Immature natural killer cell (primary cell): ENCODE measurements at regions not wholly inside any gene's neighbourhood (a gene's known extent, or its start where the extent isn't known, plus 50 kb on each side); places are given as distances from the start of the nearest gene placed in this dataset.

Source experiments
- DNase-seq, 3 donors: peaks; one replicate each; pipeline ENCODE4 v3.0.0; 2022; ENCODE audit warnings: mixed read lengths in 1 of 3
- H3K27ac Mint-ChIP-seq, 6 donors: one replicate each; pipeline ENCODE4 v1.8.0; 2020; ENCODE audit warnings: mixed read lengths in 6 of 6, mild to moderate bottlenecking in 5 of 6, inconsistent platforms in 4 of 6, moderate library complexity in 3 of 6
- H3K27me3 Mint-ChIP-seq, 3 donors: one replicate each; pipeline ENCODE4 v1.8.0; 2020 to 2021; ENCODE audit warnings: low read depth in 3 of 3, mild to moderate bottlenecking in 3 of 3, mixed read lengths in 3 of 3, moderate library complexity in 3 of 3, inconsistent platforms in 1 of 3
- H3K36me3 Mint-ChIP-seq, 3 donors: one replicate each; pipeline ENCODE4 v1.8.0; 2020; ENCODE audit warnings: mixed read lengths in 3 of 3, inconsistent platforms in 2 of 3, mild to moderate bottlenecking in 2 of 3
- H3K4me1 Mint-ChIP-seq, 2 donors: one replicate each; pipeline ENCODE4 v1.8.0; 2020; ENCODE audit warnings: inconsistent platforms in 2 of 2, mild to moderate bottlenecking in 2 of 2, mixed read lengths in 2 of 2, moderate library complexity in 1 of 2
- H3K4me3 Mint-ChIP-seq, 5 donors: one replicate each; pipeline ENCODE4 v1.8.0; 2020; ENCODE audit warnings: mild to moderate bottlenecking in 5 of 5, mixed read lengths in 5 of 5, inconsistent platforms in 3 of 5, moderate library complexity in 3 of 5
- H3K9me3 Mint-ChIP-seq, 6 donors: one replicate each; pipeline ENCODE4 v1.8.0; 2020; ENCODE audit warnings: mild to moderate bottlenecking in 6 of 6, mixed read lengths in 6 of 6, inconsistent platforms in 4 of 6, moderate library complexity in 3 of 6

DNA sequence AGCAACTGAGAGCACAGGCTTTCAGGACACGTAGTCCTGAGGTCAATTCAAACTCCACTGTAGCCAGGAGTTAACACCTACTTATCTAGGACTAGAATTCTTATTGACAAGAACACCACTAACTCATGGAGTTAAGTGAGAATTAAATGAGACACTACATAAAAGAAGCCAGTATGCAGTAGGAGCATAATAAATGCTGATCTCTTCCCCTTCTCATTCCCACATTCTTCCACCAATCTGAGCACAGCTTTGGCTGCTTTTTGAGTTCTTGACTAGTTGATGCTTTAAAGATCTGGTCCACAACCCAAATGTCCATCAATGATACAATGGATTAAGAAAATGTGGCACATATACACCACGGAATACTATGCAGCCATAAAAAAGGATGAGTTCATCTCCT, 55.2 kb downstream of the TTC32 start:
- no peak for DNase-seq
- H3K4me1 Mint-ChIP-seq = no peaks in the 10 kb centered on the region
- peaks cover 3 to 14% (median 5%) of the 10 kb centered on the region in 3 donors for H3K27me3 Mint-ChIP-seq
- no peak overlapping the region for H3K4me3 Mint-ChIP-seq
- no peak overlapping the region for H3K27ac Mint-ChIP-seq
- H3K36me3 Mint-ChIP-seq = no peaks in the 10 kb centered on the region
- peaks cover 0 to 2% (median 0%) of the 10 kb centered on the region in 6 donors for H3K9me3 Mint-ChIP-seq

DNA sequence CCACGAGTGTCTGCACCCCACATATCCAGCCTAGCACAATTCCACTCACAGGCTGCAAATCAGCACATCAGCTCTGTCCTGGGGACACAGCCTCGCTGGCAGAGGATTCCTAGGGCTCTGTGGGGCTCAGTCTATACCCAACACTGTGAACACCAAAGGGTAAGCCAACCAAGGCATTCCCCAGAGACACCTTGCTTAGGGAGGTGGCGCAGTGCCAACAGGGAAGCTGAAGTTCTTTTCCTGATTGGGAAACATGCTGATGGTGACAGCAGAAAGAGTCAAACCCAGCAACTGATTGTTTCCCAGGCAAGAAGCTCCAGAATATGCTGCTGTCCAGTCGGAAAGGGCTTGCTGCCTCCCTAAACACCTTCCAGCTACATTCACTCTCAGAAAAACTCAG, 55.8 kb downstream of the TTC32 start:
- Mint-ChIP-seq H3K9me3 (peaks cover 0 to 2% (median 0%) of the 10 kb centered on the region in 6 donors), H3K27me3 (peaks cover 3 to 17% (median 5%) of the 10 kb centered on the region in 3 donors), H3K27ac (no peak overlapping the region), H3K36me3 (no peaks in the 10 kb centered on the region), H3K4me1 (no peaks in the 10 kb centered on the region), H3K4me3 (no peak overlapping the region)
- DNase-seq = no peak

GRCh38 chr2:19845323-19845920, 56.4 kb downstream of the TTC32 start:
- Mint-ChIP-seq H3K36me3 (no peaks in the 10 kb centered on the region), H3K9me3 (peaks cover 0 to 2% (median 0%) of the 10 kb centered on the region in 6 donors), H3K27me3 (peaks cover 2 to 15% (median 3%) of the 10 kb centered on the region in 3 donors), H3K4me3 (no peak overlapping the region), H3K4me1 (no peaks in the 10 kb centered on the region), H3K27ac (no peak overlapping the region)
- DNase-seq = no peak

GRCh38 chr2:19844750-19845149, 57.0 kb downstream of the TTC32 start:
- no peaks in the 10 kb centered on the region for H3K36me3 Mint-ChIP-seq
- H3K9me3 Mint-ChIP-seq = peaks cover 0 to 2% (median 0%) of the 10 kb centered on the region in 6 donors
- H3K27ac Mint-ChIP-seq = no peak overlapping the region
- H3K4me1 Mint-ChIP-seq = no peaks in the 10 kb centered on the region
- peaks cover 3 to 15% (median 3%) of the 10 kb centered on the region in 3 donors for H3K27me3 Mint-ChIP-seq
- no peak overlapping the region for H3K4me3 Mint-ChIP-seq
- DNase-seq = no peak

DNA sequence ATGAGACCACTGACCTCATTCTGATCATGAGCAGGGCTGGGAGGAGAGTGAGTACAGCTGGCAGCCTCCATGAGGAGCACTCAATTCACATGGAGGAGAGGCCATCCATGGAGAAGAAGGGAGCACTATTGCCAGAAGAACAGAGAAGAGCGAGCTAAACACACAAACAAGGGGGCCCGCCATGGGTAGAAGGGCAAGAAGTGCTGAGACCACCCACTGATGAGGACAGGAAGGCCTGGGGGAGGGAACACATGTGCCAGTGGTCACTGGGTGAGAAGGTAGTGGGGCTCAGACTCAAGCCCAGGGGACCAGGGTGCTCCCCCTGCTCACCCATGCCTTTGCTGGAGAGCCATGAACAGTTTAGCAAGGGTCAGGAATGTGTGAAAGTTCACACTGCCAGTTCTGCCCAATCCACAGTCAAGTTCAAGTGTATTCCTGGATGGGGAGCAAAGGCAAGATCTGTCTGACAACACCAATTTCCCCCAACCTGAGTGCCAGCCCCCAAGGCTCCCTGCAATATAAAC, 57.7 kb downstream of the TTC32 start:
- no peak for DNase-seq
- no peak overlapping the region for H3K27ac Mint-ChIP-seq
- H3K4me3 Mint-ChIP-seq = no peak overlapping the region
- peaks cover 0 to 2% (median 0%) of the 10 kb centered on the region in 6 donors for H3K9me3 Mint-ChIP-seq
- peaks cover 5 to 15% (median 6%) of the 10 kb centered on the region in 3 donors for H3K27me3 Mint-ChIP-seq
- no peaks in the 10 kb centered on the region for H3K4me1 Mint-ChIP-seq
- H3K36me3 Mint-ChIP-seq = no peaks in the 10 kb centered on the region

- H3K36me3 Mint-ChIP-seq = no peaks in the 10 kb centered on the region
- peaks cover 0 to 2% (median 0%) of the 10 kb centered on the region in 6 donors for H3K9me3 Mint-ChIP-seq
- no peak overlapping the region for H3K27ac Mint-ChIP-seq
- H3K4me3 Mint-ChIP-seq = no peak overlapping the region
- H3K4me1 Mint-ChIP-seq = no peaks in the 10 kb centered on the region
- no peak for DNase-seq
- H3K27me3 Mint-ChIP-seq = peaks cover 5 to 15% (median 6%) of the 10 kb centered on the region in 3 donors
These were observed 59.7 kb downstream of the TTC32 start for GRCh38 chr2:19841918-19842693.

DNA sequence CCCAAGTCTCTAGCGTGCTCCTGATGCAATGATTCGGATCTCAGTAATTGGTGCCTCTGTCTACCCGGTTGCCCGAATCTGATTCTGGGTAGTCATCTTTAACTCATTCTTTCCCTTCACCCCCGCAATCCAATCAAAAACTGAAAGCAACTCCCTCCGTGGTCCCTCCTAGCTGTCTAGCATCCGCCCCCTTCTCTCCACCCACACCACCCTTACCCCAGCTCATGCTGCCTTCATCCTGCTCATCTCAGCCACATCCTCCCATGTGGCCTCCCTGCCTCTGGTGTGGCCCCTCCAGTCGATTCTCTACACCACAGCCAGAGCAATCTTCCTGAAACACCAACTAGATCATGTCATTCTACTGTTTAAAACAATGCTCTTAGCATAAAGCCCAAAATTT, 62.3 kb downstream of the TTC32 start:
- DNase-seq = no peak
- Mint-ChIP-seq H3K4me1 (no peaks in the 10 kb centered on the region), H3K9me3 (peaks cover 0 to 2% (median 0%) of the 10 kb centered on the region in 6 donors), H3K27ac (no peak overlapping the region), H3K27me3 (peaks cover 3 to 6% (median 6%) of the 10 kb centered on the region in 3 donors), H3K36me3 (no peaks in the 10 kb centered on the region), H3K4me3 (no peak overlapping the region)

GRCh38 chr2:19838616-19839015, 63.2 kb downstream of the TTC32 start:
- H3K9me3 Mint-ChIP-seq = peaks cover 0 to 2% (median 0%) of the 10 kb centered on the region in 6 donors
- H3K4me1 Mint-ChIP-seq = no peaks in the 10 kb centered on the region
- no peak overlapping the region for H3K4me3 Mint-ChIP-seq
- no peak for DNase-seq
- H3K36me3 Mint-ChIP-seq = no peaks in the 10 kb centered on the region
- H3K27ac Mint-ChIP-seq = no peak overlapping the region
- H3K27me3 Mint-ChIP-seq = peaks cover 3 to 6% (median 4%) of the 10 kb centered on the region in 3 donors

DNA sequence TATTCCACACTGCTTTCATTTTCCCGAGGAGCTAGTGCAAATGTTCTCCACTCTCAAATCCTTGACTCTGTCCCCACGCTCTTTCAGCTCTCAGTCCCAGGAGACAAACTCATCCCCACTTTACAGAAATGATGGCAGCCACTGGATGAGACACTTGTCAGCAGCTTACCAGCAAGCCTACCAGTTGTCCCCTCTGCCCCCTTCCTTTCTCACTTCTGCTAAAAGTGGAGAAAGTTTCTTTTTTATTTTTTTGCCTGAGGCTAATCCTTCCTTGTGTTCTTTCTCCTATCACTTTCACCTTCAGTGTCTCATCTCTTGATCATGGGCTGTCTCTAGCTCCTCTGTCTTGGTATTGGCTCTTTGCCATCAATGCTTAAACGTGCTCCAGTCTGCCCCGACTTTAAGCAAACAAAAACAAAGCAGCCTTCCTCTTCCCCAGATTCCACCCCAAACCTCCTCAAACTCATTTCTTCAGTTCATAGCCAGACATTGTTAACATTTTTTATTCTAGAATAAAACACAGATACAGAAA, 64.5 kb downstream of the TTC32 start:
- Mint-ChIP-seq H3K27me3 (peaks cover 3 to 6% (median 4%) of the 10 kb centered on the region in 3 donors), H3K4me1 (no peaks in the 10 kb centered on the region), H3K27ac (no peak overlapping the region), H3K36me3 (no peaks in the 10 kb centered on the region), H3K4me3 (no peak overlapping the region), H3K9me3 (peaks cover 0 to 2% (median 0%) of the 10 kb centered on the region in 6 donors)
- DNase-seq = no peak

DNA sequence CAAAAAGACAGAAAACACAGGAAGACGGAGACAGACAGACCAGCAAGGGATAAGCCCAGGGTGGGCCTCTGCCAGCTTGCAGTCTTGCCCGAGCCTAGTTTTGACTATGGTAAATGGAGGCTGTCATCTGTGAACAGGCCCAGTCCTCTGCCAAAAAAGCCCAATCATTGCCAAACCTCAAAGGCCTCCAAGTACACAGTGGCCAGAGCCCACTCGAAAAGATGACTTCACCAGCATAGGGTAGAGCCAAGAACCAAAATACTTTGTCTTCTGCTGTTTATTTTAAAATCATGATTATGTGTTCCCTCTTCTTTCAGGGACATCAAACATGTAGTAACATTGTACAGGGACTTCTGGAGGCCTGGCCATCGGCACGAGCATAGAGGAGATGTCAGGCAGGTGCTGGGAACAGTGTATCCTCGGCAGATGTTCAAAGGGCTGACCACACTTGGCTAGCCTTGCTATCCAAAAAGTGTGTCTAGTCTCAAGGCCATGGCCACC, 66.0 kb downstream of the TTC32 start:
- peaks cover under 1 to 6% (median 3%) of the 10 kb centered on the region in 3 donors for H3K27me3 Mint-ChIP-seq
- DNase-seq = no peak
- H3K4me3 Mint-ChIP-seq = no peak overlapping the region
- no peak overlapping the region for H3K27ac Mint-ChIP-seq
- H3K9me3 Mint-ChIP-seq = peaks cover 0 to 2% (median 0%) of the 10 kb centered on the region in 6 donors
- no peaks in the 10 kb centered on the region for H3K36me3 Mint-ChIP-seq
- no peaks in the 10 kb centered on the region for H3K4me1 Mint-ChIP-seq

DNA sequence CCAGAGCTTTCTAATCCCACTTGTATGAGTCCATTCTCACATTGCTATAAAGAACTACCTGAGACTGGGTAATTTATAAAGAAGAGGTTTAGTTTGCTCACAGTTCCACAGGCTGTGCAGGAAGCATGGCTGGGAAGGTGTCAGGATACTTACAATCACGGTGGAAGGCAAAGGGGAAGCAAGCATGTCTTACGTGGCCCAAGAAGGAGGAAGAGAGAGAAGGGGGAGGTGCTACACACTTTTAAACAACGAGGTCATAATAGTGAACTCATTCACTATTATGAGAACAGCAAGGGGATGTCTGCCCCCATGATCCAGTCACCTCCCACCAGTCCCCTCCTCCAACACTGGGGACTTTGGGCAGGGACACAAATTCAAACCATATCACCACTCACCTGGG, 67.8 kb downstream of the TTC32 start:
- peaks cover 1 to 8% (median 5%) of the 10 kb centered on the region in 3 donors for H3K27me3 Mint-ChIP-seq
- DNase-seq = no peak
- H3K27ac Mint-ChIP-seq = no peak overlapping the region
- peaks cover 0 to 5% (median 0%) of the 10 kb centered on the region in 6 donors for H3K9me3 Mint-ChIP-seq
- no peaks in the 10 kb centered on the region for H3K36me3 Mint-ChIP-seq
- H3K4me1 Mint-ChIP-seq = no peaks in the 10 kb centered on the region
- H3K4me3 Mint-ChIP-seq = no peak overlapping the region

DNA sequence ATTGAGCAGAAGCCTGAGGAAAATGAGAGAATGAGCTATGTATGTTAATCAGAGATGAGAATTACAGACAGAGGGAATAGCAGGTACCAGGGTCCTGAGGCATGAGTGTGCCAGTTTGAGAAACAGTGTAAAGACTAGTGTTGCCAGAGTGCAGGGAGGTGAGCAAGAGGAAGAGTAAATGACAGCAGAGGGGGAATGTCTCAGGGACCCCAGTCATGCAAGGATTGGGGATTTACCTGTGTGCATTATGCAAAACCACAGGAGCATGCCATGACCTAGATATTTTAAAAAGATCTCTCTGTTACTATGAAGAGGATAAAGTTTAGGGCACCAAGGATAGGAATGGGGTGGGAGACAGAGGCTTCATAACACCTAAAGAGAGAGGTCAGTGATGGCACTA, 72.1 kb downstream of the TTC32 start:
- peaks cover 0 to 5% (median 0%) of the 10 kb centered on the region in 6 donors for H3K9me3 Mint-ChIP-seq
- no peak overlapping the region for H3K27ac Mint-ChIP-seq
- no peaks in the 10 kb centered on the region for H3K4me1 Mint-ChIP-seq
- H3K27me3 Mint-ChIP-seq = peaks cover 0 to 13% (median 2%) of the 10 kb centered on the region in 3 donors
- no peaks in the 10 kb centered on the region for H3K36me3 Mint-ChIP-seq
- H3K4me3 Mint-ChIP-seq = no peak overlapping the region
- DNase-seq = no peak

- Mint-ChIP-seq H3K27me3 (peaks cover 2 to 18% (median 2%) of the 10 kb centered on the region in 3 donors), H3K36me3 (no peaks in the 10 kb centered on the region), H3K9me3 (peaks cover 0 to 5% (median 0%) of the 10 kb centered on the region in 6 donors), H3K4me1 (no peaks in the 10 kb centered on the region), H3K4me3 (no peak overlapping the region), H3K27ac (no peak overlapping the region)
- DNase-seq = no peak
These were observed 74.9 kb downstream of the TTC32 start for GRCh38 chr2:19826874-19827273.

GRCh38 chr2:19823507-19823906, 78.3 kb downstream of the TTC32 start:
- no peak for DNase-seq
- Mint-ChIP-seq H3K4me1 (no peaks in the 10 kb centered on the region), H3K4me3 (no peak overlapping the region), H3K9me3 (peaks cover 0 to 5% (median 0%) of the 10 kb centered on the region in 6 donors), H3K27ac (no peak overlapping the region), H3K27me3 (peaks cover 0 to 9% (median 4%) of the 10 kb centered on the region in 3 donors), H3K36me3 (no peaks in the 10 kb centered on the region)
